GM04503 (cell line): ENCODE measurements at regions not wholly inside any gene's neighbourhood (a gene's known extent, or its start where the extent isn't known, plus 50 kb on each side); places are given as distances from the start of the nearest gene placed in this dataset.

Source experiments
- DNase-seq: peaks from one replicate; pipeline ENCODE4 v3.0.0-alpha.2; 2012; ENCODE audit warnings: low read depth

DNA sequence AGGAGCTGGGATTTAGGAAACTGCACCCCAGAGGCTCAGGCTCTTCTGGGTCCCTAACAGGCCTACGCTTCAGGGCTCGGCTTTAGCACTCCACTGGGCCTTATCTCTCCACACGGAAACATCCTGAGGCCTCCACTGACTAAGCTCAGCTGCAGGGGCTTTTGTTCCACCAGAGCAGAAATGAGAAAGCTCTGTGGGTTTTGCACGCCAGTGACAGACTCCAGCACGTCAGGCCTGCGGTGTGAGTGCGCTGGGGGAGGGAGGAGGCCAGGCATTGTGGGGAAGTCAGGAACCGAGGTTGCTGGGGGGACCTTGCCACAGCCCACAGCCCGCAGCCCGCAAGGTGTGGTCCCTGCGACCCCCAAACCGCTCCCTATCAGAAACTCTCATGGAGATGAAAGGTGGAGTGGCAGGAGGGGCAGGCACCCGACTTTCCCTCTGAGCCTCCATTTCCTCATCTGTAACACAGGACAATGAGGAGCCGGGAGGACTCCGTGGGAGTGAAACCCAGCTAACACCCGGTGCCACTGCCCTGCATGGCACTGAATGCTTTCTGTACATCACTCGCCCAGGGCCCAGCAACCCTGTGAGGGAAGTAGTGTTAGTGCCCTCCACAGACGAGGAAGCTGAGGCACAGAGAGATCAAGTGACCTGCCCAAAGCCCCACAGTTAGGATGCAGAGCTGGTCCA, 106.5 kb downstream of the TPRA1 start:
- no peak for DNase-seq

GRCh38 chr3:127483005-127483641, 107.4 kb downstream of the TPRA1 start:
- DNase-seq = no peak

- peak; percentile 13 for DNase-seq
These were observed 108.1 kb downstream of the TPRA1 start for GRCh38 chr3:127482216-127483004.

GRCh38 chr3:127480196-127480954, 110.2 kb downstream of the TPRA1 start:
- no peak for DNase-seq

DNA sequence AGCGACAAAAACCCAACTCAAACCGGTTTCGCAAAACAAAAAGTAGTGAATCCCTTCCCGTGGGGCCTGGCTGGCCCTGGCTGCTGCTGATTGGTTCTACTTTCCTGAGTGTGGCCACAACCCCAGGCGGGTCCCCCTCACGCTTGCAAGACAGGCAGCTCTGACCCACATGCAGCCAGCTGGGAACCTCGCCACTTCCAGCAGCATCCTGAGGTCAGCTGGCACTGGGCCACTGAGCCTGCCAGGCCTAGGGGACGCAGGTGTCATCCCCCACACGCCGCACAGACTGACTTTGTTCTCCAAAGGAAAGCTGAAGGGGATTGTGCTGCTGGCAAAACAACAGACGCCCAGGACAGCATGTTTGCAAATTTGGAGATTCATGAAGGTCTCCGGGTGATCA, 111.1 kb downstream of the TPRA1 start:
- no peak for DNase-seq

DNA sequence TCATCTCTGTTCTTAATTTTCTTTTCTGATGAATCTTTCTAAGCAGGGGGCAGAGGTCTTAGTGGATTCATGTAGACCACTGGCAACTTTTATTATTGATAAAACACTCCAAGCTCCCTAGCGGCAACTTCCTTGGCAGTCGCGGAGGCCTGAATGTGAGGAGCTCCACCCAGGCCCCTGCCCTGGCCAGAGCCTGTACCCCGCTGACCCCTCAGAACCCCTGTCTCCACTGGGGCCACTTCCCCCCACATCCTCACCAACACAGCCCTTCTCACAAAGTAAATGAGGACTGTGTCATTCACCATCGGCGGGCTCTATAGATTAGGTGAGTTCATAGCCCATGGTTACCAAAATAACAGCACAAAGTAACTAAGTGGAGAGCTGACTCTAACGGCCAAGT, 111.6 kb downstream of the TPRA1 start:
- no peak for DNase-seq

DNA sequence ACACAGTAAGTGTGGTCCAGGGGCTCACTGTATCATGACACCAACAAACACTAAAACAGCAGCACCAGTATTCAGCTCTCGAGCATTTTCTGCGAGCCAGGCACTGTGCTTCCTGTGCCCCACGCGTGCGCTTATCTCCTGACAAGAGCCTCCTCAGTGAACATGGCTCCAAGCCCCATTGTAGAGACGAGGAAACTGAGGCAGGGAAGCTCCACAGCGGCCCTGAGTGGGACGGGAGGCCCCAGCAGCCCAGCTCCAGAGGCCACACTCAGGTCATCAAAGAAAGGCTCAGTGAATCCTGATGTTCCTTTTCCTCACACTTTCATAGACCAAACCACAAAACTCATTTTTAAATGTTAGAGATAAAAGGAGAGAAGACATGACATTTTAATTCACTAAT, 113.1 kb downstream of the TPRA1 start:
- no peak for DNase-seq

DNA sequence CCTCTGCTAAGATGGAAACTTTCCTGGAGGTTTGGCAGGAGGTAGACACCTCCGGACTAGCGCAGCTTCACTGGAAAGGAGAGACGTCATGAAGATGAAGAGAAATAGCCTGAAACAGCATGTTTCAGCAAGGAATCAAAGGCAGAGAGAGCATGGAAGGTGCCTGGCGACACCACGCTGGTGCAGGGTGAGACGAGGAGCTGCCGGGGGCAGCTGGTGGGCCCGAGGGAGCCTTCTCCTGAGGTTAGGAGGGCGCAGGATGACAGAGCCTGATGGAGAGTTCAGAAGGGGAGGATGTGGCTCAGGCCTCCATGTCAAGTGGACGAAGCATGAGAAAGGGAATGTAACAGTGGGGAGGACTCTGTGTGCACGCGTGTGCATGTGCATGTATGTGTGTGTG, 113.6 kb downstream of the TPRA1 start:
- no peak for DNase-seq

GRCh38 chr3:127475975-127476705, 114.4 kb downstream of the TPRA1 start:
- no peak for DNase-seq

- DNase-seq = no peak
These were observed 115.1 kb downstream of the TPRA1 start for GRCh38 chr3:127475391-127475790.

- DNase-seq = no peak
These were observed 117.1 kb downstream of the TPRA1 start for GRCh38 chr3:127473244-127474024.

DNA sequence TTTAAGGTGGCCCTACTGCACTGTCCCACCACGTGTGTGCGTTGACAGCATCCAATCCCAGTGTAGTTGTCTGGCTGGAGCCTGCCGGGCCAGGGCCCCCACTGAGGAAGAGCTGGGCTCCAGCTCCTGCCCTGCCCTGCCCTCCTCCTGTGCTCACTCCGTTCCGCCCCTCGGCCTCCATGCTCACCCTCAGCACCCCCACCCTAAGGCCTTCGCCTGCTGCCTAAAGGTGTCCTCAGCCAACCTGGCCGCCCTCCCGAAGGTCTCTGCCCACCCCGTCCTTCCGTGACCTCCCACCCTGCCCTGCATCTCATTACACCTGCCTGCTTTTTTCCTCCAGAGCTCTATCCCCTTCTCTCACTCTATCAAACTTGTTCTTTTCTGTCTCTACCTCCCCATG, 118.0 kb downstream of the TPRA1 start:
- DNase-seq = no peak

GRCh38 chr3:127471142-127471541, 119.4 kb downstream of the TPRA1 start:
- DNase-seq = no peak

- no peak for DNase-seq
These were observed 120.8 kb downstream of the TPRA1 start for GRCh38 chr3:127469760-127470159.

- no peak for DNase-seq
These were observed 123.1 kb downstream of the TPRA1 start for GRCh38 chr3:127467391-127467790.

DNA sequence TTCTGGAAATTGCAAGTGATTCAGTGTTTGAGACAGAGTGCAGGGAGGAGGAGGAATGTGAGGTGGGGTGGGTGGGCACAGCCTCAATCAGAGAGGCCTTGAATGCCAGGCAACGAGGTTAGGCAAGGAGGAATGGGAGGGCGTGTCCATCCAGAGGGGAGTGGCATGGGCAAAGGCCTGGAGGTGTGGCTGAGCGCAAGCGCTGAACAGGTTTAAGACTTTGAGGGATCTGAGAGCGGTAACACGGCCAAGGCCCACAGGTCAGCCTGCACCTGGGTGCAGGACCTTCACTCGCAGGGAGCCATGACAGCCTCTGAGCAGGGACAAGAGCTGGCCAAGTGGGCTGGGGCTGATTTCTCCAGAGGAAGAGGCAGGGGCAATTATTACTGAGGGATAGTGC, 125.9 kb downstream of the TPRA1 start:
- no peak for DNase-seq

DNA sequence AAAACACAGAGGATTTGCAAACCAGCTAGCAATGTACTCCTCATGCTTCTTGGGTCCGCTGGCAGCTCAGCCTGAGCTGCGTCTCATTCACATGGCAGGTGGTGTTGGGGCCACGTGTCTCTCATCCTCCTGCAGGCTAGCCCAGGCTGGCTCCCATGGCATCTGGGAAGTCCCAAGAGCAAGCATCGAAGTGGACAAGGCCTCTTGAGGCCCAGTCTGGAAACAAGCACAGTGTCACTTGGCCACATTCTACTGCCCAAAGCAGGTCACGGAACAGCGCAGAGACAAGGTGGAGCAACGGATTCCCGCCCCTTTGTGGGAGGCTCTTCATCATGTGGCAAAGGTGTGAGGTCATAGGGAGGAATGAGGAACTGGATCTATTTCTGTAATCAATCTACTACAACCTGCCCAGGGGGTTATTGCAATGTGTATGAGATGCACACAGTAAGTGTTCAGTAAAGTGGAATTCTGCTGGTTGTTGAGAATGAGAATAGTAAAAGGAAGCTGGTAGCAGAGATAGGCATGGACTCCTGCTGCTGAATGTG, 128.3 kb downstream of the TPRA1 start:
- DNase-seq = no peak

GRCh38 chr3:127461286-127461910, 129.1 kb downstream of the TPRA1 start:
- no peak for DNase-seq

GRCh38 chr3:127459891-127460290, 130.6 kb downstream of the TPRA1 start:
- no peak for DNase-seq
